Osteoblast (primary cell): ENCODE measurements at regions not wholly inside any gene's neighbourhood (a gene's known extent, or its start where the extent isn't known, plus 50 kb on each side); places are given as distances from the start of the nearest gene placed in this dataset.
"Not testable (repeated sequence)": the region's sequence is repeated elsewhere in the genome, so short reads cannot be mapped to it uniquely, and the experiment has no call there.

Experiments
- DNase-seq: peaks from one replicate; pipeline ENCODE4 v3.0.0; 2011; ENCODE audit warnings: low spot score, mixed read lengths; ENCODE audit not compliant: insufficient read length; ENCODE audit errors: missing footprints
- H2AFZ ChIP-seq: 2 replicates; pipeline ENCODE4 v1.6.0; 2011; ENCODE audit warnings: mild to moderate bottlenecking, low read length
- H3K27ac ChIP-seq: 2 replicates; pipeline ENCODE4 v1.5.1; 2011; ENCODE audit warnings: mild to moderate bottlenecking, low read depth, low read length, moderate library complexity
- H3K27me3 ChIP-seq: 2 replicates; pipeline ENCODE4 v1.6.0; 2012; ENCODE audit warnings: mild to moderate bottlenecking, control low read depth, inconsistent platforms, low read length, moderate library complexity; ENCODE audit not compliant: insufficient read depth
- H3K36me3 ChIP-seq: 2 replicates; pipeline ENCODE4 v1.5.1; 2011; ENCODE audit warnings: mild to moderate bottlenecking, low read length, control low read depth, moderate library complexity; ENCODE audit not compliant: insufficient read depth
- H3K4me1 ChIP-seq: 2 replicates; pipeline ENCODE4 v1.5.1; 2011; ENCODE audit warnings: mild to moderate bottlenecking, low read length, control low read depth, moderate library complexity; ENCODE audit not compliant: insufficient read depth
- H3K4me2 ChIP-seq: 2 replicates; pipeline ENCODE4 v1.6.0; 2011; ENCODE audit warnings: mild to moderate bottlenecking, low read length; ENCODE audit not compliant: insufficient read depth
- H3K4me3 ChIP-seq: fragments of 200-600 bp; sonication (generic); 3 replicates; pipeline ENCODE4 v1.5.1; 2012; ENCODE audit warnings: mild to moderate bottlenecking, low read length, inconsistent platforms; ENCODE audit not compliant: insufficient read depth
- H3K79me2 ChIP-seq: 2 replicates; pipeline ENCODE4 v1.6.0; 2012; ENCODE audit warnings: mild to moderate bottlenecking, low read length, control low read depth, inconsistent platforms; ENCODE audit not compliant: insufficient read depth
- H3K9me3 ChIP-seq: 2 replicates; pipeline ENCODE4 v1.5.1; 2011; ENCODE audit warnings: low read depth, low read length, control low read depth
- H4K20me1 ChIP-seq: 2 replicates; pipeline ENCODE4 v1.6.0; 2012; ENCODE audit warnings: mild to moderate bottlenecking, low read length, control low read depth; ENCODE audit not compliant: insufficient read depth
- TF ChIP-seq, protein P1 (sequence below): IDR thresholded peaks from 2 replicates; pipeline ENCODE4 v1.5.1; 2011; ENCODE audit warnings: mild to moderate bottlenecking, low read depth, low read length, moderate library complexity; ENCODE audit errors: extremely low read depth

DNA sequence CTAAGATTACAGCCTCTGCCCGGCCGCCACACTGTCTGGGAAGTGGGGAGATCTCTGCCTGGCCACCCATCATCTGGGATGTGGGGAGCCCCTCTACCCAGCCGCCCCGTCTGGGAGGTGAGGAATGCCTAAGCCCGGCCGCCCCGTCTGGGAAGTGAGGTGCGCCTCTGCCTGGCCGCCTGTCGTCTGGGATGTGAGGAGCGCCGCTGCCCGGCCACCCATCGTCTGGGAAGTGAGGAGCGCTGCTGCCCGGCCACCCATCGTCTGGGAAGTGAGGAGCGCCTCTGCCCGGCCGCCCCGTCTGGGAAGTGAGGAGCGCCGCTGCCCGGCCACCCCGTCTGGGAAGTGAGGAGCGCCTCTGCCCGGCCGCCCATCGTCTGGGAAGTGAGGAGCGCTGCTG lies 135.9 kb upstream of the PROKR2 start:
- H3K27ac ChIP-seq, H3K4me2 ChIP-seq: not testable (repeated sequence)

DNA sequence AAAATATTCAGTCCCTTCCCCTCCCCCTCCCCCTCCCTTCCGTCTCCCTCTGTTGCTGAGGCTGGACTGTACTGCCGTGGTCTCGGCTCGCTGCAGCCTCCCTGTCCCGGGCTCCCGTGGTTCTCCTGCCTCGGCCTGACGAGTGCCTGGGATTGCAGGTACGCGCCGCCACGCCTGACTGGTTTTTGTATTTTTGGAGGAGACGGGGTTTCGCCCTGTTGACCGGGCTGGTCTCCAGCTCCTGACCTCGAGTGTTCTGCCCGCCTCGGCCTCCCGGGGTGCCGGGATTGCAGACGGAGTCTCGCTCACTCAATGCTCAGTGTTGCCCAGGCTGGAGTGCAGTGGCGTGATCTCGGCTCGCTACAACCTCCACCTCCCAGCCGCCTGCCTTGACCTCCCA lies 135.5 kb upstream of the PROKR2 start:
- not testable (repeated sequence) for H3K27me3 ChIP-seq

More for the DNA sequence above, 135.9 kb upstream of the PROKR2 start:
- not testable (repeated sequence) for H3K36me3 ChIP-seq, H3K79me2 ChIP-seq, H2AFZ ChIP-seq, H3K27me3 ChIP-seq, H3K4me1 ChIP-seq, H3K9me3 ChIP-seq, H4K20me1 ChIP-seq, DNase-seq, H3K4me3 ChIP-seq

DNA sequence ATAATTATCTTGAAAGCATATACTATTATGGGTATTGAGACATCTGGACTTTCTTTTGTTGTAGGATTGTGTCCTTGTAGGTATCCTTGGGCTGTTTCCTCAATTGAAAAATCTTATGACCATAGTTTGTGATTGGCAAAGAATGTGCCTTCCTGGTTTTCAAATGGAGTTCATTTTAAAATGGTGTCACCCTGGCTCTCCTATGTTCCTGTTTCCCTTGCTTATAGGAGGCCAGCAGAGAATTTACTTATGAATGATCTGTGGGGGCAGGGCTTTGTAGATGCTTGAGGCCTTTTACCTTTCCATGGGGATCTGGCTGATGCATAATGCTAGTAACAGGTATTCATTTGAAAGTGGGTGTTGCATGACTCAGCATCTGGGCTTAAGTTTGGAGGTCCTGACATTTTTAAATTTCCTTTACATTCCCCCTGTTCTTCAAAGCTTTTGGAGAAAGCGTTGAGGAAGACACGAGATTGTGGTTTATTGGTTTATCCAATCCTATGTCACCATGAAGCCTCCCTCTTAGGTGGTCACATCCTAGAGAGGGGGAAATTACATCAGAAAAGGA lies 135.0 kb upstream of the PROKR2 start:
- no peak overlapping the region for H3K27ac ChIP-seq
- no peaks in the 10 kb centered on the region for H3K27me3 ChIP-seq
- no peak for DNase-seq
- H3K4me1 ChIP-seq = no peaks in the 10 kb centered on the region
- H3K4me3 ChIP-seq = no peak overlapping the region
- TF ChIP-seq, protein P1, sequence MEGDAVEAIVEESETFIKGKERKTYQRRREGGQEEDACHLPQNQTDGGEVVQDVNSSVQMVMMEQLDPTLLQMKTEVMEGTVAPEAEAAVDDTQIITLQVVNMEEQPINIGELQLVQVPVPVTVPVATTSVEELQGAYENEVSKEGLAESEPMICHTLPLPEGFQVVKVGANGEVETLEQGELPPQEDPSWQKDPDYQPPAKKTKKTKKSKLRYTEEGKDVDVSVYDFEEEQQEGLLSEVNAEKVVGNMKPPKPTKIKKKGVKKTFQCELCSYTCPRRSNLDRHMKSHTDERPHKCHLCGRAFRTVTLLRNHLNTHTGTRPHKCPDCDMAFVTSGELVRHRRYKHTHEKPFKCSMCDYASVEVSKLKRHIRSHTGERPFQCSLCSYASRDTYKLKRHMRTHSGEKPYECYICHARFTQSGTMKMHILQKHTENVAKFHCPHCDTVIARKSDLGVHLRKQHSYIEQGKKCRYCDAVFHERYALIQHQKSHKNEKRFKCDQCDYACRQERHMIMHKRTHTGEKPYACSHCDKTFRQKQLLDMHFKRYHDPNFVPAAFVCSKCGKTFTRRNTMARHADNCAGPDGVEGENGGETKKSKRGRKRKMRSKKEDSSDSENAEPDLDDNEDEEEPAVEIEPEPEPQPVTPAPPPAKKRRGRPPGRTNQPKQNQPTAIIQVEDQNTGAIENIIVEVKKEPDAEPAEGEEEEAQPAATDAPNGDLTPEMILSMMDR = no peak
- no peaks in the 10 kb centered on the region for H3K9me3 ChIP-seq
- no peaks in the 10 kb centered on the region for H3K79me2 ChIP-seq
- H2AFZ ChIP-seq = no peak overlapping the region
- no peaks in the 10 kb centered on the region for H4K20me1 ChIP-seq
- H3K36me3 ChIP-seq = no peaks in the 10 kb centered on the region
- H3K4me2 ChIP-seq = no peak overlapping the region

More for the DNA sequence above, 135.5 kb upstream of the PROKR2 start:
- not testable (repeated sequence) for H3K79me2 ChIP-seq, H3K27ac ChIP-seq, H3K36me3 ChIP-seq, H3K9me3 ChIP-seq, H3K4me2 ChIP-seq, H4K20me1 ChIP-seq, H2AFZ ChIP-seq, H3K4me1 ChIP-seq, H3K4me3 ChIP-seq, DNase-seq

DNA sequence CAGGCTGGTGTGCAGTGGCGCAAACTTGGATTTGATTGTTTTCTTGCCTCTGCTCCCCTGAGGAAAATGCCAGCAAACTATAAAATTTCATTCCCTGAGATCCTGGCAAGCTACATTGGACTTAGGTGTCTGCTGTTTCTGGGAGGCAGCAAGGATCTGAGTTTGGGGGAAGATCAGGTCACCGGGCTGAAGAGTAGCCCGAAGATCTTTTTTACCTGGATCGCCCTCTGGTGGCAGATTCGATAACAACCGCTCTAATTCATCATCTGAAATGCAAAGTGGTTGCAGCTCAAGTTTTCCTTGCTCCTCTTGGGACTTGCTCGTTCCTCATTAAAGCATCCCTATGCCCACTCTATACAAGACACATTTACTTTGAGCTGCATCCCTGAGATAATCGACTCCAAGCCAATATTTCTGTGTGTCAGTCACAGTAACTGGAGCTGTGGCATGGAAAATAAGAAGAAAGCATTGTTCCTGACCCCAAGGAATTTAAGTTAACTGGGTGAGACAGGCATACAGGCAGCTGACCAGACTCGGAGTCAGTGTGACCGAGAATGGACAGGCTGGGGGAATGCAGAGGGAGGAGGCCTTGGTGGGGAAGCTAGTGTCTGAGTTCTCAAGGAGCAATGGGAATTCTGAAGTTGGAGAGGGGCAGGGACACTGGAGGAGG lies 131.8 kb upstream of the PROKR2 start:
- TF ChIP-seq, protein P1 = peak; percentile 79
- DNase-seq = peak; percentile 95
- no peaks in the 10 kb centered on the region for H3K4me1 ChIP-seq

DNA sequence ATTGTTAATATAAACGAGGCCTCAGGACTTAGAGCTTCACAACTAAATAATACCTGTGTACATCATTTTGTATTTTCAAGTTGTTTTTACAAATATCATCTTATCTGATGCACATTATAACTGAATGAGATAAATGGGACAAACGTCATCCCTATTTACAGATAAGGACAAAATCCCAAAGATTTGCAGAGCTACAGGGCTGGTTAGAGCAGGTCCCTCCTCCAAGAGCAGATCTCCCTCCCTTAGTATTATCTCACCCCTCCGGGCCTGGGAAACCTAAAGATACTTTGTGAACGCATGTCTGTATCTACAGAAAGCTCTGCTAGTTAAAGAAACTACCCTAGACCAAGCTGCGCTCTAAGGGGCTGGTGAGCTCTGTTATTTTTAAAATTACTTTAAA lies 130.4 kb upstream of the PROKR2 start:
- no peaks in the 10 kb centered on the region for H3K27me3 ChIP-seq
- H3K4me2 ChIP-seq = no peak overlapping the region
- no peaks in the 10 kb centered on the region for H3K9me3 ChIP-seq
- no peak overlapping the region for H3K4me3 ChIP-seq
- H3K79me2 ChIP-seq = no peaks in the 10 kb centered on the region
- H3K27ac ChIP-seq = no peak overlapping the region
- TF ChIP-seq, protein P1 = no peak
- H3K4me1 ChIP-seq = no peaks in the 10 kb centered on the region
- H2AFZ ChIP-seq = no peak overlapping the region
- DNase-seq = no peak
- H3K36me3 ChIP-seq = no peaks in the 10 kb centered on the region
- H4K20me1 ChIP-seq = no peaks in the 10 kb centered on the region

More for the DNA sequence above, 131.8 kb upstream of the PROKR2 start:
- Histone ChIP-seq H3K36me3 (no peaks in the 10 kb centered on the region), H3K27ac (no peak overlapping the region), H2AFZ (no peak overlapping the region), H4K20me1 (no peaks in the 10 kb centered on the region), H3K27me3 (no peaks in the 10 kb centered on the region), H3K79me2 (no peaks in the 10 kb centered on the region), H3K4me2 (no peak overlapping the region), H3K9me3 (no peaks in the 10 kb centered on the region), H3K4me3 (no peak overlapping the region)
